Hepatocyte (in vitro differentiated cells): ENCODE measurements at regions not wholly inside any gene's neighbourhood (a gene's known extent, or its start where the extent isn't known, plus 50 kb on each side); places are given as distances from the start of the nearest gene placed in this dataset.
A peak's percentile ranks its signal among the peaks of the same experiment; 100 is the strongest.

Experiments used
- DNase-seq: peaks from one replicate; pipeline ENCODE4 v3.0.0-alpha.2; 2016; ENCODE audit warnings: low spot score
- H2AFZ ChIP-seq: fragments of 200-600 bp; sonication (generic); 2 replicates; pipeline ENCODE4 v1.6.0; 2016; ENCODE audit warnings: antibody characterized with exemption, mild to moderate bottlenecking
- H3K27ac ChIP-seq: fragments of 200-600 bp; sonication (generic); 2 replicates; pipeline ENCODE4 v1.5.1; 2016; ENCODE audit warnings: mild to moderate bottlenecking
- H3K27me3 ChIP-seq: fragments of 200-600 bp; sonication (generic); 2 replicates; pipeline ENCODE4 v1.6.1; 2016
- H3K36me3 ChIP-seq: fragments of 200-600 bp; sonication (generic); replicated peaks from 2 replicates; pipeline ENCODE4 v1.5.1; 2016; ENCODE audit warnings: low read depth; ENCODE audit not compliant: insufficient read depth
- H3K4me1 ChIP-seq: fragments of 200-600 bp; sonication (generic); 2 replicates; pipeline ENCODE4 v1.5.1; 2016; ENCODE audit warnings: mild to moderate bottlenecking, moderate library complexity; ENCODE audit not compliant: insufficient read depth
- H3K4me2 ChIP-seq: fragments of 200-600 bp; sonication (generic); 2 replicates; pipeline ENCODE4 v1.6.0; 2016
- H3K4me3 ChIP-seq: fragments of 200-600 bp; sonication (generic); 2 replicates; pipeline ENCODE4 v1.5.1; 2016; ENCODE audit warnings: mild to moderate bottlenecking
- H3K79me2 ChIP-seq: fragments of 200-600 bp; sonication (generic); 2 replicates; pipeline ENCODE4 v1.6.0; 2017; ENCODE audit warnings: mild to moderate bottlenecking
- H3K9me2 ChIP-seq: fragments of 200-600 bp; sonication (generic); replicated peaks from 2 replicates; pipeline ENCODE4 v1.6.0; 2017; ENCODE audit warnings: mild to moderate bottlenecking; ENCODE audit not compliant: insufficient read depth
- H3K9me3 ChIP-seq: fragments of 200-600 bp; sonication (generic); 2 replicates; pipeline ENCODE4 v1.5.1; 2016; ENCODE audit warnings: low read depth, mild to moderate bottlenecking
- H4K20me1 ChIP-seq: fragments of 200-600 bp; sonication (generic); 2 replicates; pipeline ENCODE4 v1.6.0; 2016; ENCODE audit warnings: mild to moderate bottlenecking; ENCODE audit not compliant: insufficient read depth, poor library complexity, severe bottlenecking
- CTCF ChIP-seq: fragments of 200-600 bp; sonication (generic); IDR thresholded peaks from 2 replicates; pipeline ENCODE4 v1.5.1; 2016; ENCODE audit warnings: antibody characterized with exemption, mild to moderate bottlenecking; ENCODE audit not compliant: poor library complexity
- EZH2 ChIP-seq: fragments of 200-600 bp; sonication (generic); IDR thresholded peaks from 2 replicates; pipeline ENCODE4 v1.6.1; 2016; ENCODE audit warnings: antibody characterized with exemption, mild to moderate bottlenecking, borderline replicate concordance
- EZH2phosphoT487 ChIP-seq: fragments of 200-600 bp; sonication (generic); IDR thresholded peaks from one replicate; pipeline ENCODE4 v1.6.1; 2018; ENCODE audit warnings: antibody characterized with exemption, mild to moderate bottlenecking, low read depth, moderate library complexity; ENCODE audit not compliant: unreplicated experiment, severe bottlenecking
- WGBS: methylation state at CpG from one replicate; pipeline ENCODE4 v1.1.6; 2016; ENCODE audit warnings: low lambda C conversion rate; ENCODE audit errors: missing lambda C conversion rate; 5-methylcytosine and 5-hydroxymethylcytosine counted together

GRCh38 chr16:54360681-54361080 lies 74.1 kb upstream of the IRX3 start:
- peaks cover 5% of the 10 kb centered on the region for H3K4me1 ChIP-seq
- no peaks in the 10 kb centered on the region for H4K20me1 ChIP-seq
- H3K4me3 ChIP-seq, result no peak overlapping the region
- H2AFZ ChIP-seq, result no peak overlapping the region
- no peak for DNase-seq
- no peaks in the 10 kb centered on the region for H3K27me3 ChIP-seq
- H3K79me2 ChIP-seq, result no peaks in the 10 kb centered on the region
- TF ChIP-seq EZH2phosphoT487 (no peak), EZH2 (no peak), CTCF (no peak)
- no peaks in the 10 kb centered on the region for H3K36me3 ChIP-seq
- no peak overlapping the region for H3K27ac ChIP-seq
- no peaks in the 10 kb centered on the region for H3K9me3 ChIP-seq
- no peaks in the 10 kb centered on the region for H3K9me2 ChIP-seq
- WGBS, result 34% methylated on average over 5 of the region's 5 CpGs
- peak overlapping the region; percentile 70 for H3K4me2 ChIP-seq

- Histone ChIP-seq H3K4me3 (no peak overlapping the region), H3K4me2 (no peak overlapping the region), H2AFZ (no peak overlapping the region), H3K4me1 (peaks cover 5% of the 10 kb centered on the region), H3K9me3 (no peaks in the 10 kb centered on the region), H3K36me3 (no peaks in the 10 kb centered on the region), H3K27me3 (no peaks in the 10 kb centered on the region), H3K79me2 (no peaks in the 10 kb centered on the region), H4K20me1 (no peaks in the 10 kb centered on the region), H3K9me2 (no peaks in the 10 kb centered on the region), H3K27ac (no peak overlapping the region)
- TF ChIP-seq EZH2 (no peak), CTCF (no peak), EZH2phosphoT487 (no peak)
- DNase-seq, result no peak
- WGBS, result 84% methylated on average over 5 of the region's 5 CpGs
Observed at GRCh38 chr16:54359555-54359954, 73.0 kb upstream of the IRX3 start.

- no peak overlapping the region for H2AFZ ChIP-seq
- no peak overlapping the region for H3K27ac ChIP-seq
- TF ChIP-seq CTCF (no peak), EZH2 (no peak), EZH2phosphoT487 (no peak)
- H3K36me3 ChIP-seq, result no peaks in the 10 kb centered on the region
- H3K27me3 ChIP-seq, result no peaks in the 10 kb centered on the region
- DNase-seq, result no peak
- H3K4me2 ChIP-seq, result no peak overlapping the region
- WGBS, result 60% methylated on average over 9 of the region's 9 CpGs
- H3K9me2 ChIP-seq, result no peaks in the 10 kb centered on the region
- H3K9me3 ChIP-seq, result no peaks in the 10 kb centered on the region
- no peaks in the 10 kb centered on the region for H3K79me2 ChIP-seq
- H4K20me1 ChIP-seq, result no peaks in the 10 kb centered on the region
- peaks cover 5% of the 10 kb centered on the region for H3K4me1 ChIP-seq
- H3K4me3 ChIP-seq, result no peak overlapping the region
Observed at GRCh38 chr16:54359081-54359480, 72.5 kb upstream of the IRX3 start.

GRCh38 chr16:54356391-54356790 lies 69.8 kb upstream of the IRX3 start:
- no peaks in the 10 kb centered on the region for H3K36me3 ChIP-seq
- H2AFZ ChIP-seq, result no peak overlapping the region
- 75% methylated on average over 1 of the region's 1 CpG for WGBS
- H3K27ac ChIP-seq, result no peak overlapping the region
- TF ChIP-seq CTCF (no peak), EZH2phosphoT487 (no peak)
- H3K79me2 ChIP-seq, result no peaks in the 10 kb centered on the region
- no peaks in the 10 kb centered on the region for H3K9me3 ChIP-seq
- H3K4me3 ChIP-seq, result no peak overlapping the region
- no peak for DNase-seq
- H3K4me2 ChIP-seq, result no peak overlapping the region
- H3K4me1 ChIP-seq, result peaks cover 5% of the 10 kb centered on the region
- no peaks in the 10 kb centered on the region for H3K9me2 ChIP-seq
- no peaks in the 10 kb centered on the region for H3K27me3 ChIP-seq
- H4K20me1 ChIP-seq, result no peaks in the 10 kb centered on the region
